Colonic mucosa (tissue), 4 donors: ENCODE measurements at regions not wholly inside any gene's neighbourhood (a gene's known extent, or its start where the extent isn't known, plus 50 kb on each side); places are given as distances from the start of the nearest gene placed in this dataset.

ENCODE experiments used
- DNase-seq: peaks from one replicate; pipeline ENCODE4 v3.0.0-alpha.2; 2020
- H3K27ac ChIP-seq: fragments of 200-600 bp; one replicate; pipeline ENCODE4 v1.8.0; 2021
- H3K27me3 ChIP-seq: fragments of 200-600 bp; one replicate; pipeline ENCODE4 v1.8.0; 2021
- H3K36me3 ChIP-seq: fragments of 200-600 bp; one replicate; pipeline ENCODE4 v1.8.0; 2021
- H3K4me1 ChIP-seq: fragments of 200-600 bp; one replicate; pipeline ENCODE4 v1.8.0; 2021; ENCODE audit warnings: mild to moderate bottlenecking
- H3K4me3 ChIP-seq: fragments of 200-600 bp; one replicate; pipeline ENCODE4 v1.8.0; 2021
- H3K9ac ChIP-seq, 2 donors: one replicate each; pipeline ENCODE4 v1.7.0; 2013; ENCODE audit warnings: control low read depth in 2 of 2, low read depth in 2 of 2, low read length in 2 of 2
- H3K9me3 ChIP-seq: fragments of 200-600 bp; one replicate; pipeline ENCODE4 v1.8.0; 2021
- intact Hi-C: fragments of 100-400 bp; cut with DNase I; formaldehyde crosslinking; loops from one replicate; pipeline ENCODE4 v1.14.1; 2022
- TF ChIP-seq, protein P1 (sequence below): fragments of 200-600 bp; IDR thresholded peaks from one replicate; pipeline ENCODE4 v1.8.0; 2022; ENCODE audit warnings: antibody characterized with exemption, mild to moderate bottlenecking
- donor health status: healthy.
- donor health status: DM: no; HTN: no; CAD: no.
- donor health status: DM: no; HTN: no; CAD: no.

DNA sequence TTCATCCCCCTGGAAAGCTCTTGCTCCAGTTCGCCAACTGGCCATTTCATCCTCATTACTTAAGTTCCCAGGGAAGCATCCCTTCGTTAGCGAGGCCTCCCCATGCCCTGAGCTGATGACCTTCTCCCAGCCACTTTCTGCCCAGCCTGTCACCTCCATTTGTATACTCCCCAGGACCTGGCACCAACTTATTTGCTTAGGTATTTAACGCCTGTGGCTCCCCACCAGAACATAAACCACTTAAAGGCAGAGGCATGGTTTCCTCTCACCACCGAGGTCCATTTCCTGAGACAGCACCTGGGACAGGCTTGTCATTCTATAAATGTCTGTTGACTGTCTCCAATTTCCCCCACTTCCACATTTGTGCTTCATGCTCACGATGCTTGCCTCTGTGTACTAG is 189.0 kb downstream of the ZNF621 start:
- Histone ChIP-seq H3K9me3 (no peaks in the 10 kb centered on the region), H3K4me3 (no peak overlapping the region), H3K36me3 (no peaks in the 10 kb centered on the region), H3K4me1 (no peaks in the 10 kb centered on the region), H3K9ac (no peak overlapping the region), H3K27me3 (no peaks in the 10 kb centered on the region), H3K27ac (no peak overlapping the region)
- DNase-seq, result no peak
- intact Hi-C loops, result loop anchor here (10.0 kb wide), 1 partner anchor 129 kb away; no protein-coding TSS in a partner anchor
- TF ChIP-seq, protein P1, sequence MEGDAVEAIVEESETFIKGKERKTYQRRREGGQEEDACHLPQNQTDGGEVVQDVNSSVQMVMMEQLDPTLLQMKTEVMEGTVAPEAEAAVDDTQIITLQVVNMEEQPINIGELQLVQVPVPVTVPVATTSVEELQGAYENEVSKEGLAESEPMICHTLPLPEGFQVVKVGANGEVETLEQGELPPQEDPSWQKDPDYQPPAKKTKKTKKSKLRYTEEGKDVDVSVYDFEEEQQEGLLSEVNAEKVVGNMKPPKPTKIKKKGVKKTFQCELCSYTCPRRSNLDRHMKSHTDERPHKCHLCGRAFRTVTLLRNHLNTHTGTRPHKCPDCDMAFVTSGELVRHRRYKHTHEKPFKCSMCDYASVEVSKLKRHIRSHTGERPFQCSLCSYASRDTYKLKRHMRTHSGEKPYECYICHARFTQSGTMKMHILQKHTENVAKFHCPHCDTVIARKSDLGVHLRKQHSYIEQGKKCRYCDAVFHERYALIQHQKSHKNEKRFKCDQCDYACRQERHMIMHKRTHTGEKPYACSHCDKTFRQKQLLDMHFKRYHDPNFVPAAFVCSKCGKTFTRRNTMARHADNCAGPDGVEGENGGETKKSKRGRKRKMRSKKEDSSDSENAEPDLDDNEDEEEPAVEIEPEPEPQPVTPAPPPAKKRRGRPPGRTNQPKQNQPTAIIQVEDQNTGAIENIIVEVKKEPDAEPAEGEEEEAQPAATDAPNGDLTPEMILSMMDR, result no peak

GRCh38 chr3:40714771-40715345 is 190.1 kb downstream of the ZNF621 start:
- Histone ChIP-seq H3K27me3 (no peaks in the 10 kb centered on the region), H3K36me3 (no peaks in the 10 kb centered on the region), H3K27ac (no peak overlapping the region), H3K4me1 (no peaks in the 10 kb centered on the region), H3K9me3 (no peaks in the 10 kb centered on the region), H3K4me3 (no peak overlapping the region), H3K9ac (no peak overlapping the region)
- intact Hi-C loops, result loop anchor here (10.0 kb wide), 1 partner anchor 130 kb away; no protein-coding TSS in a partner anchor
- no peak for DNase-seq
- TF ChIP-seq, protein P1, result no peak

- H3K27me3 ChIP-seq, result no peaks in the 10 kb centered on the region
- intact Hi-C loops, result loop anchor here (10.0 kb wide), 1 partner anchor 131 kb away; no protein-coding TSS in a partner anchor
- no peak overlapping the region for H3K9ac ChIP-seq
- DNase-seq, result no peak
- no peak overlapping the region for H3K4me3 ChIP-seq
- TF ChIP-seq, protein P1, result no peak
- H3K36me3 ChIP-seq, result no peaks in the 10 kb centered on the region
- H3K9me3 ChIP-seq, result no peaks in the 10 kb centered on the region
- H3K27ac ChIP-seq, result no peak overlapping the region
- H3K4me1 ChIP-seq, result no peaks in the 10 kb centered on the region
Measured at GRCh38 chr3:40715551-40715950, 190.8 kb downstream of the ZNF621 start.

DNA sequence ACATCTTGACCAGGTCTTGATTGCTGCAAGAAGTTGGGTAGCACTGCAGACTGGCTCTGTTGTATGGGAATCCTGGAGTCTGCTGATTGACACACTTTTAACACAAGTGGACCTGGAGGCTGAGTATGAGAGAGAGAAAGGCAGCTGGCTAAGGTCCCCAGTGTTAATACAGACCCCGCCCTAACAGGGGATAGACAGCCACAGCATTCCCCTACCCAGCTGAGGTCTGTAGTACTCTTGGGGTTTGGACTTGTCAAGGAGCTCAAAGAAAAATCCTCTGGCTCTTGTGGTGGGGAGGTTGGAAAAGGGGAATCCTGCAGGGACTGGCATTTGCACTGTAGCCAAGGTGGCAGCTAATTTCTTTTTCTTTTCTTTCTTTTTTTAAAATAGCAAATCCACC is 192.7 kb downstream of the ZNF621 start:
- H3K4me1 ChIP-seq, result no peaks in the 10 kb centered on the region
- intact Hi-C loops, result loop anchor here (10.0 kb wide), 1 partner anchor 133 kb away; no protein-coding TSS in a partner anchor
- H3K36me3 ChIP-seq, result no peaks in the 10 kb centered on the region
- no peak overlapping the region for H3K27ac ChIP-seq
- no peaks in the 10 kb centered on the region for H3K9me3 ChIP-seq
- H3K9ac ChIP-seq, result no peak overlapping the region
- no peak for DNase-seq
- no peaks in the 10 kb centered on the region for H3K27me3 ChIP-seq
- TF ChIP-seq, protein P1, result no peak
- no peak overlapping the region for H3K4me3 ChIP-seq

DNA sequence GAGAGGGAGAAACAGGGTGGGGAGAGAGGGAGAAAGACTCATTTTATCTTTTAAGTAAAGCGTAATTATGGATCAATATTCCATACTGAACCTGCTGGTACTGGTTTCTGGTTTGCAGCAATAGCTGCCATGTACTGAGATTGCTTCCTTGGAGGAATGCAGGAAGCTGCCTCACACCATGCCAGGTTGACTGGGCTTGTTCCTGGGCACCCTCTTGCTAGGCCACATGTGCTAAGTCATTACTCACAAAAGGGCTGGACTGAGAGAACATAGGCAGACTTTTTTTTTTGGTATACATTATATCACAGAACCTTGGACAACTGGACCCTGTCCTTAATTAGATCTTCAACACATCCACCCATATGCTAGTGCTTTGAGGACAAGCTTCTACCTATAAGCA is 193.4 kb downstream of the ZNF621 start:
- DNase-seq, result no peak

More for the DNA sequence above, 193.4 kb downstream of the ZNF621 start:
- Histone ChIP-seq H3K4me3 (no peak overlapping the region), H3K36me3 (no peaks in the 10 kb centered on the region), H3K27ac (no peak overlapping the region), H3K4me1 (no peaks in the 10 kb centered on the region), H3K9ac (no peak overlapping the region), H3K9me3 (no peaks in the 10 kb centered on the region), H3K27me3 (no peaks in the 10 kb centered on the region)
- TF ChIP-seq, protein P1, result no peak
- intact Hi-C loops, result loop anchor here (10.0 kb wide), 1 partner anchor 133 kb away; no protein-coding TSS in a partner anchor
